Activated CD4-positive, alpha-beta T cell treated with anti-CD3 and anti-CD28 coated beads for 36 hours (primary cell): ENCODE measurements at regions not wholly inside any gene's neighbourhood (a gene's known extent, or its start where the extent isn't known, plus 50 kb on each side); places are given as distances from the start of the nearest gene placed in this dataset.

ENCODE experiments used
- ATAC-seq: fragments of 200-7000 bp; cut with Tn5 transposase; one replicate; pipeline ENCODE4 v1.10.0; 2021; ENCODE audit warnings: mild to moderate bottlenecking, moderate library complexity
- CTCF ChIA-PET: fragments of 350-600 bp; sonication (Branson Sonifier 250); formaldehyde crosslinking; loops from one replicate; lab custom pipeline; 2021; ENCODE audit warnings: antibody characterized with exemption; lab: Charles Lee
- POLR2A ChIA-PET: fragments of 350-600 bp; sonication (Branson Sonifier 250); formaldehyde crosslinking; loops from one replicate; lab custom pipeline; 2021; ENCODE audit warnings: antibody characterized with exemption, inconsistent platforms; lab: Charles Lee
- DNase-seq: peaks from one replicate; pipeline ENCODE4 v3.0.0-alpha.2; 2020
- H3K27ac Mint-ChIP-seq: one replicate; pipeline ENCODE4 v1.8.0; 2021; ENCODE audit warnings: mixed read lengths
- H3K27me3 Mint-ChIP-seq: one replicate; pipeline ENCODE4 v1.8.0; 2021; ENCODE audit warnings: mixed read lengths
- H3K36me3 Mint-ChIP-seq: one replicate; pipeline ENCODE4 v1.8.0; 2021; ENCODE audit warnings: low read depth, mixed read lengths
- H3K4me1 Mint-ChIP-seq: one replicate; pipeline ENCODE4 v1.8.0; 2021; ENCODE audit warnings: mixed read lengths
- H3K4me3 Mint-ChIP-seq: one replicate; pipeline ENCODE4 v1.8.0; 2021; ENCODE audit warnings: mild to moderate bottlenecking, moderate library complexity, mixed read lengths
- H3K9me3 Mint-ChIP-seq: one replicate; pipeline ENCODE4 v1.8.0; 2021; ENCODE audit warnings: low read depth, mixed read lengths
- intact Hi-C, 2 experiments: fragments of 100-400 bp; cut with DNase I in 1 of 2; cut with micrococcal nuclease in 1 of 2; formaldehyde crosslinking; loops; one replicate each; pipeline versions ENCODE4 v1.14.2 to v1.15.1; 2022 to 2024; cut with DNase I, micrococcal nuclease

- no peak overlapping the region for H3K4me3 Mint-ChIP-seq
- no peaks in the 10 kb centered on the region for H3K36me3 Mint-ChIP-seq
- CTCF ChIA-PET = no interaction called here
- intact Hi-C loops = no loop called here
- H3K4me1 Mint-ChIP-seq = no peaks in the 10 kb centered on the region
- ATAC-seq = peak; percentile 23
- POLR2A ChIA-PET = no interaction called here
- H3K9me3 Mint-ChIP-seq = no peaks in the 10 kb centered on the region
- H3K27ac Mint-ChIP-seq = no peak overlapping the region
- DNase-seq = no peak
- no peaks in the 10 kb centered on the region for H3K27me3 Mint-ChIP-seq
Observed at GRCh38 chr5:63131626-63132285, 553.1 kb downstream of the LRRC70 start.

- DNase-seq = no peak
- Mint-ChIP-seq H3K4me3 (no peak overlapping the region), H3K4me1 (no peaks in the 10 kb centered on the region), H3K27me3 (peaks cover 2% of the 10 kb centered on the region), H3K9me3 (no peaks in the 10 kb centered on the region), H3K27ac (no peak overlapping the region), H3K36me3 (no peaks in the 10 kb centered on the region)
- CTCF ChIA-PET = no interaction called here
- POLR2A ChIA-PET = no interaction called here
- no peak for ATAC-seq
- intact Hi-C loops = loop anchor here in 1 of 2 experiments (5.0 kb wide), 1 partner anchor 834 kb away; the partner anchor contains the start of gene HTR1A
Observed at GRCh38 chr5:63128761-63129160, 550.1 kb downstream of the LRRC70 start.

DNA sequence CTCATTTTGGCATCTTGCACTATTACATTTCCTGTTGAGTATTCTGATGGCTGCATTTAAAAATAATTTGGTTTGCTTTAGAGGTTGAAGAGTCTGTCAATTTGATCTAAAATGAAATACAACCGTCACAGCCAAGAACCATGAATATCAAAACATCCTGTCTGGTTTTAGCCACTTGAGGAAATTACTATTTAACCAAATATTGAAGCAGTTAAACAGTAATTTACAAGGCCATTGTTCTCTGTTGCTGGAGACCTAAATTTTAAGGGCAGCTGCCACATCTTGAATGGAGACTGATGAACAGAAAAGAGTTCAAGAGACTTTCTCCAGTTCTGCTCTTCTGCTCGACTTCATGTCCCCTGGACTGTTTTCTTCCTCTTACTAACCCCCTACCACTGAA lies 549.4 kb downstream of the LRRC70 start:
- no peaks in the 10 kb centered on the region for H3K4me1 Mint-ChIP-seq
- intact Hi-C loops = loop anchor here in 1 of 2 experiments (5.0 kb wide), 1 partner anchor 834 kb away; the partner anchor contains the start of gene HTR1A
- H3K27ac Mint-ChIP-seq = no peak overlapping the region
- H3K4me3 Mint-ChIP-seq = no peak overlapping the region
- no peaks in the 10 kb centered on the region for H3K9me3 Mint-ChIP-seq
- ChIA-PET CTCF (no interaction called here), POLR2A (no interaction called here)
- peaks cover 2% of the 10 kb centered on the region for H3K27me3 Mint-ChIP-seq
- DNase-seq (no peak), ATAC-seq (no peak)
- H3K36me3 Mint-ChIP-seq = no peaks in the 10 kb centered on the region

GRCh38 chr5:63127054-63127453 lies 548.4 kb downstream of the LRRC70 start:
- DNase-seq = no peak
- Mint-ChIP-seq H3K9me3 (no peaks in the 10 kb centered on the region), H3K36me3 (no peaks in the 10 kb centered on the region), H3K27me3 (peaks cover 2% of the 10 kb centered on the region), H3K27ac (no peak overlapping the region), H3K4me1 (no peaks in the 10 kb centered on the region), H3K4me3 (no peak overlapping the region)
- no peak for ATAC-seq
- CTCF ChIA-PET = no interaction called here
- POLR2A ChIA-PET = no interaction called here
- intact Hi-C loops = loop anchor here in 1 of 2 experiments (5.0 kb wide), 1 partner anchor 835 kb away; the partner anchor contains the start of gene HTR1A

- peaks cover 2% of the 10 kb centered on the region for H3K27me3 Mint-ChIP-seq
- H3K4me1 Mint-ChIP-seq = no peaks in the 10 kb centered on the region
- CTCF ChIA-PET = no interaction called here
- ATAC-seq (peak; percentile 63), DNase-seq (peak; percentile 24)
- H3K27ac Mint-ChIP-seq = no peak overlapping the region
- no peaks in the 10 kb centered on the region for H3K9me3 Mint-ChIP-seq
- intact Hi-C loops = loop anchor here in 1 of 2 experiments (5.0 kb wide), 1 partner anchor 836 kb away; the partner anchor contains the start of gene HTR1A
- no peak overlapping the region for H3K4me3 Mint-ChIP-seq
- H3K36me3 Mint-ChIP-seq = no peaks in the 10 kb centered on the region
- POLR2A ChIA-PET = no interaction called here
Observed at GRCh38 chr5:63125862-63126261, 547.2 kb downstream of the LRRC70 start.

DNA sequence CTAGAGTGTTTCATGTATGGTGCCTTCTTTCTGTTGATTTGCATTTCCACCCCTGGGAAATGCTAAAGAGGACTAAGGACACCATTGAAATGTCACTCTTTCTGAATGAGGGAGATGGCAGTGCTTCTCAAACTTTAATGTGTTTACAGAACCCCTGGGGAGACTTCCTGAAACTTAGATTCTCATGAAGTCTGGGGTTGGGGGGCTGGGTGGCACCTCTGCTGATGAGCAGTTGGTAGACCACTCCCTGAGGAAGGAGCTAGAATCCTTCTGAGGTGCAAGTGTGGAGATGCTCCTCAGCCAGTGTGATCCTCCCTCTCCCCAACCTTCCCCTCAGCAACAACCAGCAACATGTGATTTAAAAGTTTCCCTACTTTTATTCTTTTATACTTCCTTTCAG lies 546.8 kb downstream of the LRRC70 start:
- CTCF ChIA-PET = interaction anchor here (0.6 kb wide), 1 partner anchor 67 kb away, joined by 3 read pairs; no protein-coding TSS in a partner anchor
- ATAC-seq = no peak
- DNase-seq = no peak
- Mint-ChIP-seq H3K4me3 (no peak overlapping the region), H3K4me1 (no peaks in the 10 kb centered on the region), H3K9me3 (no peaks in the 10 kb centered on the region), H3K36me3 (no peaks in the 10 kb centered on the region), H3K27me3 (peaks cover 2% of the 10 kb centered on the region), H3K27ac (no peak overlapping the region)
- intact Hi-C loops = loop anchor here in 1 of 2 experiments (5.0 kb wide), 1 partner anchor 837 kb away; the partner anchor contains the start of gene HTR1A
- POLR2A ChIA-PET = no interaction called here

- DNase-seq = no peak
- POLR2A ChIA-PET = no interaction called here
- CTCF ChIA-PET = interaction anchor here (0.5 to 0.8 kb wide), 2 partner anchors 383 to 1245 kb away, joined by 3 to 4 read pairs; no protein-coding TSS in a partner anchor
- Mint-ChIP-seq H3K4me1 (no peaks in the 10 kb centered on the region), H3K9me3 (no peaks in the 10 kb centered on the region), H3K27ac (no peak overlapping the region), H3K27me3 (peaks cover 2% of the 10 kb centered on the region), H3K4me3 (no peak overlapping the region), H3K36me3 (no peaks in the 10 kb centered on the region)
- no peak for ATAC-seq
- intact Hi-C loops = no loop called here
Observed at GRCh38 chr5:63124266-63124665, 545.6 kb downstream of the LRRC70 start.

DNA sequence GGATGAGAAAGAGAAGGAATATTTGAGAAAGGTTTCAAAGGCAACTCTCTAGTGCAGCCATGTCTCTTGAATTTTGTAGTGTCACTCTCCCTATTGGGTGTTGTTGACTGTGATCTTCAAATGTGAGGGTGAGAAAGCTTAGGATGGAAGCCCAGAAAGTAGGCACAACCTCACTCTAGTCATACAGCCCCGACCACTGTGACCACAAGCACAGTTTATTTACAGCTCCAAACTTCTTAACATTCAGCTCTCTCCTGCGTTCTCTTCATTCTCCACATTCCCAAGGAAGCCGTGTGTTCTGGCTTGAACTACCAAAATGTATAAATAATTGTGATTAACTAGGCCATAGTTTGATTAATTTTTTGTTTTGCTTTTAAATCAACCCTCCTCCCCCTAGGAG lies 542.9 kb downstream of the LRRC70 start:
- CTCF ChIA-PET = interaction anchor here (1.5 kb wide), 1 partner anchor 32 kb away, joined by 3 read pairs; no protein-coding TSS in a partner anchor

DNA sequence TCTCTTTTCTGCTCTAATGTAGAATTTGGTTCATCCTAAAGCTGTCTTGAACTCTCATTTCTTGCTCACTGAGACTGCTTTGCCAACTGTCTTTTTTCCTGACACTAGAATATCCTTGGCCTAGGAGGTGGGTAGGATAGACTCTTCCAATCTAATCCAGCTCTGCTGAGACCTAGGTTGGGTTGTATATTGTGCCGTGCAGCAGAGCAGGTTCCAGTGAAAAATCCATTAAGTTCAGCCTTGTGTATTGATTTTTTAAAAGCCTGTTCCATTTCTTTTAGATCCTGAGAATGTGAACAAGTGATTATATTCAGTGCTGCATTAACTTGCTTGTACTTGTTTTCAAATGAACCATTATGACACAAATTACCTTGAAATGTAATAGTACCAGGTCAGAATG lies 539.6 kb downstream of the LRRC70 start:
- CTCF ChIA-PET = no interaction called here
- Mint-ChIP-seq H3K4me1 (no peaks in the 10 kb centered on the region), H3K36me3 (no peaks in the 10 kb centered on the region), H3K9me3 (no peaks in the 10 kb centered on the region), H3K4me3 (no peak overlapping the region), H3K27ac (no peak overlapping the region), H3K27me3 (no peaks in the 10 kb centered on the region)
- intact Hi-C loops = no loop called here
- POLR2A ChIA-PET = no interaction called here
- DNase-seq = no peak
- ATAC-seq = no peak

More for the DNA sequence above, 542.9 kb downstream of the LRRC70 start:
- Mint-ChIP-seq H3K36me3 (no peaks in the 10 kb centered on the region), H3K27me3 (peaks cover 2% of the 10 kb centered on the region), H3K9me3 (no peaks in the 10 kb centered on the region), H3K27ac (no peak overlapping the region), H3K4me1 (no peaks in the 10 kb centered on the region), H3K4me3 (no peak overlapping the region)
- intact Hi-C loops = no loop called here
- DNase-seq (no peak), ATAC-seq (no peak)
- POLR2A ChIA-PET = no interaction called here

DNA sequence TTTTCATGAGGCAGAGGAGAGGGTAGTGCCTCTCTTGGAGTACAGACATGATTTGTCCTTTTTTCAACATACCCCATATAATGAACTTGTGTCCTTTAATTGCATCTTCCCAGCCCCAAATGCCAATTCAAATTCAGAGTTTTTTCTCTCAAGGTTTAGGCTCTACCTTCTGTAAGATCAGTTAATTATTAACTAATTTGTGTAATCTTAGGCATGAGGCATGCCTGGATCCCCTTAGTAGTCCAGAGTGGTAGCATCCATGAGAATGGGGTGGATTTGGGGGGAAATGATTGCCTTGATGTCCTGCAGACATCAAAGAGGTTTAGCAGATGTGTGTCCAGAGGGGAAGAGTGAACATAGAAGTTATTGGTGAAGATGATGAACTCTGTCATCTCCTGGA lies 533.3 kb downstream of the LRRC70 start:
- CTCF ChIA-PET = no interaction called here
- ATAC-seq = no peak
- Mint-ChIP-seq H3K27ac (no peak overlapping the region), H3K27me3 (no peaks in the 10 kb centered on the region), H3K9me3 (no peaks in the 10 kb centered on the region), H3K4me1 (no peaks in the 10 kb centered on the region), H3K4me3 (no peak overlapping the region), H3K36me3 (no peaks in the 10 kb centered on the region)
- intact Hi-C loops = no loop called here
- POLR2A ChIA-PET = no interaction called here
- DNase-seq = no peak

- ATAC-seq (no peak), DNase-seq (no peak)
- CTCF ChIA-PET = no interaction called here
- Mint-ChIP-seq H3K27ac (no peak overlapping the region), H3K27me3 (no peaks in the 10 kb centered on the region), H3K4me1 (no peaks in the 10 kb centered on the region), H3K4me3 (no peak overlapping the region), H3K36me3 (no peaks in the 10 kb centered on the region), H3K9me3 (no peaks in the 10 kb centered on the region)
- POLR2A ChIA-PET = no interaction called here
- intact Hi-C loops = no loop called here
Observed at GRCh38 chr5:63101870-63102269, 523.3 kb downstream of the LRRC70 start.

- Mint-ChIP-seq H3K4me3 (no peak overlapping the region), H3K36me3 (no peaks in the 10 kb centered on the region), H3K4me1 (no peaks in the 10 kb centered on the region), H3K27ac (no peak overlapping the region), H3K27me3 (no peaks in the 10 kb centered on the region), H3K9me3 (no peaks in the 10 kb centered on the region)
- intact Hi-C loops = no loop called here
- ChIA-PET CTCF (no interaction called here), POLR2A (no interaction called here)
- ATAC-seq = no peak
- DNase-seq = no peak
Observed at GRCh38 chr5:63097286-63097685, 518.7 kb downstream of the LRRC70 start.
